Stimulated activated memory B cell treated with anti-CD40 and anti-IgM and Interleukin-4, amounts not matched to agents 10 μg/mL and 1 μg/mL and 100 μg/mL, for 72 hours (primary cell): ENCODE measurements at regions not wholly inside any gene's neighbourhood (a gene's known extent, or its start where the extent isn't known, plus 50 kb on each side); places are given as distances from the start of the nearest gene placed in this dataset.
"Not testable (repeated sequence)": the region's sequence is repeated elsewhere in the genome, so short reads cannot be mapped to it uniquely, and the experiment has no call there.

Experiments
- ATAC-seq: fragments of 150-1000 bp; cut with Tn5 transposase; 2 replicates; pipeline ENCODE4 v1.10.0; 2021
- H3K27ac Mint-ChIP-seq: one replicate; pipeline ENCODE4 v1.8.0; 2022; ENCODE audit warnings: mild to moderate bottlenecking, mixed read lengths
- H3K27me3 Mint-ChIP-seq: one replicate; pipeline ENCODE4 v1.8.0; 2022; ENCODE audit warnings: mixed read lengths
- H3K36me3 Mint-ChIP-seq: one replicate; pipeline ENCODE4 v1.8.0; 2022; ENCODE audit warnings: mixed read lengths
- H3K4me1 Mint-ChIP-seq: one replicate; pipeline ENCODE4 v1.8.0; 2022; ENCODE audit warnings: mixed read lengths
- H3K4me3 Mint-ChIP-seq: one replicate; pipeline ENCODE4 v1.8.0; 2022; ENCODE audit warnings: mild to moderate bottlenecking, moderate library complexity, mixed read lengths
- H3K9me3 Mint-ChIP-seq: one replicate; pipeline ENCODE4 v1.8.0; 2022; ENCODE audit warnings: mixed read lengths

DNA sequence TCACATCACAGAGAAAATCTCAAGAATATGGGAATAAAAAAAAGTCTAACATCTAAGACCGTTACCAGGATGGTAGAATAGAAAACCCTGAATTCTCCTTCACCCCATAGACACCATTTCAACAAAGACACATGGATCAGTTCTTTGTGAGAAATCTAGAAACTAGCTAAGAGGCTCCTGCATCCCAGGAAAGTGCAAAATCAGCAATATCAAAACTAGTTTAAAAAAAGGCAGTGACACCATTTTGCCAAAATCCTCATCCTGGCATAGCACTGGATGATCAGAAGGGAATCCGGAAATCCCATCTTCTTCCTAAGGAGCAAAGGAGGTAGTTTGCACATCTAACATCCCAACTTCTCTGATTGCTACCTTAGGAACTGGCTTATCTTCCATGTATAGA, 88.9 kb upstream of the MAGEE2 start:
- Mint-ChIP-seq H3K9me3 (peaks cover 3% of the 10 kb centered on the region), H3K36me3 (no peaks in the 10 kb centered on the region), H3K4me1 (no peaks in the 10 kb centered on the region), H3K4me3 (no peak overlapping the region), H3K27ac (no peak overlapping the region), H3K27me3 (no peaks in the 10 kb centered on the region)
- no peak for ATAC-seq

DNA sequence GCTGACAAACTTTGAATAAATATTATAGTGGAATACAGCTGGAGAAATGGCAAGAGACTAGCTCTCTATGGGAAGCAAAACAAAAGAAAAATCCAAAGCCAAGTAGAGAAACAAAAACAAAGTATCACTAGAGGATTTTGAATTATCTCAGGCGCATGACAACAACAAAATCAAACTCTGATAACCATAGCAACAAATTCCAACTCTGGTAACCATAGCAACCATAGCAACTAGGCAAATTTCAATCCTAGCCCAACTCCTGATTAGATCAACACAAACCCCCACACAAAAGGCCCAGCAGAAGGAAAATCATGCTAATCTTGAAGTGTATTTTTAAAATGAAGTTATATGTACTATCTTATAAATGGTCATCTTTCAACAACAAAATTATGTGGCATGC, 98.4 kb upstream of the MAGEE2 start:
- Mint-ChIP-seq H3K27ac (no peak overlapping the region), H3K9me3 (peaks cover 3% of the 10 kb centered on the region), H3K4me1 (no peaks in the 10 kb centered on the region), H3K4me3 (no peak overlapping the region), H3K36me3 (no peaks in the 10 kb centered on the region), H3K27me3 (no peaks in the 10 kb centered on the region)
- no peak for ATAC-seq

DNA sequence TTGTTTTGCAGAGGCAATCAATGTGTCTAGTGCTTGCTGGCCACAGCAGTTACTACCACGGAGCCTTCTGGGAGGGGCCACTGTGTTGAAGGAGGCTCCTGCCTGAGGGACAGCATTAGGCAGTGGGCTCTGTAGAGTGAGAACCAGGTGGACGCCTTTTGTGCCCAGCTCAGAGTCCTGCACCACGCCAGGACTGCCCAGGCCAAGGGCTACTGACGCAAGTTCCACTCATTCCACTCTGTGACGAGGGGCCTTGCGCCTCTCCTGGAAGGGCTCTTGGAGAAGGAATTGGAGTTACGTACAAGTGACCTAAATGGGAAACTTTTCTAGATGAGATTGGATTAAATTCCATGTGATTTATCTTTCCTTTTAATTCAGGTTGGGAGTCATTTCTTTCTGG, 102.8 kb upstream of the MAGEE2 start:
- no peak overlapping the region for H3K4me3 Mint-ChIP-seq
- no peaks in the 10 kb centered on the region for H3K36me3 Mint-ChIP-seq

DNA sequence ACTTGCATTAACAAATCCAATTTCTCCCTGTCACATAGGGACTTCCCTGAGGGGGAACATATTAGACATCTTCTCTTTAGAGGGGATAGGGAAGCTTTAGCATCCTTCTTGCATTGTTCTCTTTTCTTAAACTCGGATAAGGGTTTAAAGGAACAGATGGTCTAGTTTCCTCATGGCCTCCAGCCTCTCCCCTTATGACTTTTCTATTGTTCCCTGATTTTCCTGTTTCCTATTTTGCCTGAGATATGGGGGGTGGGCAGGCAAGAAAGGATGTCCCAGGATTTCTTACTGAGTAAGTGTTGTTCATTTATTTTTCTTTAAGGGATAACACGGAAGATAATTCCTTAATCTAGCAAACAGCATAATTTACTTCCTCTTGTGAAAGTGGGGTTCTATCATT, 107.7 kb upstream of the MAGEE2 start:
- ATAC-seq, result no peak
- Mint-ChIP-seq H3K36me3 (no peaks in the 10 kb centered on the region), H3K9me3 (no peaks in the 10 kb centered on the region), H3K4me1 (no peaks in the 10 kb centered on the region), H3K4me3 (no peak overlapping the region), H3K27ac (no peak overlapping the region), H3K27me3 (no peaks in the 10 kb centered on the region)

More for the DNA sequence above, 102.8 kb upstream of the MAGEE2 start:
- ATAC-seq, result no peak
- H3K27me3 Mint-ChIP-seq, result no peaks in the 10 kb centered on the region
- H3K9me3 Mint-ChIP-seq, result no peaks in the 10 kb centered on the region
- no peaks in the 10 kb centered on the region for H3K4me1 Mint-ChIP-seq
- H3K27ac Mint-ChIP-seq, result no peak overlapping the region

DNA sequence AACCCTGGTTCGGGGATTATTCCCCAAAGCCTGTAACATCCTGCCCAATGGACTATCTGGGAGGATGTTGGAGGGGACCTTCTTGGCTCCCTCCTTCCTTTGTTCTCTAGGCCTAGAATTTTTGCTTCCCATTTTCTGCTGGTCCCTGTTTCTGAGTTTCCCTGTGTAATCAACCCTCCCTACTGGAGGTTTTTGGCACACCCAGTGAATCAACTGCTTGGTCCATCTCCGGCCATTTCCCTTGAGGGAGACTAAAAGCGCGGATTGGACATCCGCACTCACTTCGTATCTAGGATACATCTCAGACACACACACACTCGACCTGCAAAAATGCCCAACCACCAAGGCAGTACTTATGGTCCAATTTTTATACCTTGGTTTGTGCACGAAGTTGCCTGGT, 108.2 kb upstream of the MAGEE2 start:
- H3K4me1 Mint-ChIP-seq, result no peaks in the 10 kb centered on the region
- H3K27ac Mint-ChIP-seq, result no peak overlapping the region
- no peak overlapping the region for H3K4me3 Mint-ChIP-seq
- H3K36me3 Mint-ChIP-seq, result no peaks in the 10 kb centered on the region
- no peaks in the 10 kb centered on the region for H3K27me3 Mint-ChIP-seq
- no peak for ATAC-seq
- no peaks in the 10 kb centered on the region for H3K9me3 Mint-ChIP-seq

DNA sequence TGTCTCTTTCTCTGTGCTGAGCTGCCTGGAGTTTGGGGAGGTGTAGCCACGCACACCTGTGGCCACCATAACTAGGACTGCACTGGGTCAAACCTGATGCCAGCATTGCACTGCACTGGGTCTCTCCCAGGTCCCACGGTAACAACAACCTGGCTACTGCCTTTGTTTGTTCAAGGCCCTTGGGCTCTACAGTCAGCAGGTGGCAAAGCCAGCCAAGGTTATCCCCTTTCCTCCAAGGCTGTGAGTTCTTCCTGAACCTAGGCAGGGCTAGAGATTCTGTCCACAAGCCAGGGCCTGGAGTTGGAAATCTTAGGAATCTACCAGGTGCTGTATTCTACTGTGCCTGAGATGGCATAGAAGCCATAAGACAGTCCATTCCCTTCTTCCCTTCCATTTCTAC, 126.7 kb upstream of the MAGEE2 start:
- Mint-ChIP-seq H3K27ac (no peak overlapping the region), H3K4me3 (no peak overlapping the region), H3K4me1 (no peaks in the 10 kb centered on the region), H3K36me3 (no peaks in the 10 kb centered on the region), H3K9me3 (no peaks in the 10 kb centered on the region), H3K27me3 (no peaks in the 10 kb centered on the region)
- no peak for ATAC-seq

DNA sequence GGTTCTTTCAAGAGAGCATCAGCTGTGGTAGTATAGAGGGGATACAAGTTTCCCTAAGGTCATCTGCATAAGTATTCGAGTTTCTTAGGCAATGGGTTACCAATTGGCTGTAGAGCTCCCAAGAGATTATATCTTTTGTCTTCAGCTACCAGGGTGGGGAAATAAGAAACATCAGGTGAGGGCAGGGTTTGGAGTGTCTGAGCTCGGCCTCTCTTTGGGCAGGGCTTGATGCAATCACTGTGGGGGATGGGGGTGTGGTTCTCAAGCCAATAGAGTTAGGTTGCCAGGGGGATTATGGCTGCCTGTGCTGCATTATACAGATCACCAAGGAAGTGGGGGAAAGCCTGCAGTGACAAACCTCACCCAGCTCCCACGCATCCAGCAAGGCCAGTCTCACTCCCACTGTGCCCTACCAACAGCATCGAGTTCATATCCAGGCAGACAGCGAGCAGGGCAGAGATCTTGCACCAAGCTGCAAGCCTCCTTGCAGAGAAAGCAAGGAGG, 172.1 kb upstream of the MAGEE2 start:
- H3K9me3 Mint-ChIP-seq, result no peaks in the 10 kb centered on the region
- no peaks in the 10 kb centered on the region for H3K4me1 Mint-ChIP-seq
- H3K27ac Mint-ChIP-seq, result no peak overlapping the region

DNA sequence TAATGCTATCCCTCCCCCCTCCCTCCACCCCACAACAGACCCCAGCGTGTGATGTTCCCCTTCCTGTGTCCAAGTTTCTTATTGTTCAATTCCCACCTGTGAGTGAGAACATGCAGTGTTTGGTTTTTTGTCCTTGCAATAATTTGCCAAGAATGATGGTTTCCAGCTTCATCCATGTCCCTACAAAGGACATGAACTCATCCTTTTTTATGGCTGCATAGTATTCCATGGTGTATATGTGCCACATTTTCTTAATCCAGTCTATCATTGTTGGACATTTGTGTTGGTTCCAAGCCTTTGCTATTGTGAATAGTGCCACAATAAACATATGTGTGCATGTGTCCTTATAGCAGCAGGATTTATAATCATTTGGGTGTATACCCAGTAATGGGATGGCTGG, 176.3 kb upstream of the MAGEE2 start:
- H3K9me3 Mint-ChIP-seq, H3K4me3 Mint-ChIP-seq, H3K27ac Mint-ChIP-seq, H3K4me1 Mint-ChIP-seq, ATAC-seq, H3K27me3 Mint-ChIP-seq, H3K36me3 Mint-ChIP-seq: not testable (repeated sequence)

More for the DNA sequence above, 172.1 kb upstream of the MAGEE2 start:
- no peak for ATAC-seq
- H3K27me3 Mint-ChIP-seq, result no peaks in the 10 kb centered on the region
- no peak overlapping the region for H3K4me3 Mint-ChIP-seq
- no peaks in the 10 kb centered on the region for H3K36me3 Mint-ChIP-seq

DNA sequence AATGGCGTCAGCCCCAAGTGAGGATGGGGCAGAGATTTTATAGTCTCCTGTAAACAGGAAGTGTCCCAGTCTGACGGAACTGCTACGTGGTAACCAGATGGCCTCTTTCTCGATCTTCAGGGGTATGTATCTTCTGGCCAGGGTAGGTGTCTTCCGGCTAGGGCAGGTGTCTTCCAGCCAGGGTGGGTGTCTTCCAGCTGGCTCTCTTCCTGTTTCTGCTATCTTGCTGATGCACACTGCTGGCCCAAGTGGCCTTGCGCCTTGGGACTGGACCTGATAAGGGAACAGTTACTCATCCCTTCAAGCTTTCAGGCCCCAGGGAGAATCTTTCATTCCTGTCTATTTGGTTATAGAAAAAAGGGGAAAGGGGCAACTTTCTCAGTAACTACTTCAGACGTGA, 178.7 kb upstream of the MAGEE2 start:
- Mint-ChIP-seq H3K4me3 (no peak overlapping the region), H3K27ac (no peak overlapping the region), H3K9me3 (no peaks in the 10 kb centered on the region), H3K4me1 (no peaks in the 10 kb centered on the region), H3K36me3 (no peaks in the 10 kb centered on the region), H3K27me3 (no peaks in the 10 kb centered on the region)
- ATAC-seq, result no peak

DNA sequence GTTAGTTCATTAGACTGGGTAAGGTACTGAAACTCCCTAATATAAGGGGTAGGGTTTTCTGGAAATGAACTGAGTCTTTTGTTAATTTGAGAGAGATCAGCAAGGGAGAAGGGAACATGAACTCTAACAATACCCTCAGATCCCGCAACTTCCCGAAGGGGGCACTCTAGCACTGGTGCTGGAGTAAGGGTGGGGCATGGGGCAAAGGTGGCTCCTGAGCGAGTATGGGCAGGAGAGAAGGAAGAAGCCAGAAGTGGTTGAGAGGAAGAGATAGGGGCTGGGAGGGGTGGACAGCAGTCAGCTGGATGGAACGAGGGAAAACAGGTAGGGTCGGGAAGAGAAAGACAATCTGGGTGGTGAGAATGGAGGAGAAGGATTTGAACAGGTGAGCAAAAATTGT, 183.2 kb upstream of the MAGEE2 start:
- no peak overlapping the region for H3K4me3 Mint-ChIP-seq
- H3K36me3 Mint-ChIP-seq, result no peaks in the 10 kb centered on the region
- no peaks in the 10 kb centered on the region for H3K27me3 Mint-ChIP-seq
- H3K27ac Mint-ChIP-seq, result no peak overlapping the region
- ATAC-seq, result no peak
- no peaks in the 10 kb centered on the region for H3K9me3 Mint-ChIP-seq
- no peaks in the 10 kb centered on the region for H3K4me1 Mint-ChIP-seq

DNA sequence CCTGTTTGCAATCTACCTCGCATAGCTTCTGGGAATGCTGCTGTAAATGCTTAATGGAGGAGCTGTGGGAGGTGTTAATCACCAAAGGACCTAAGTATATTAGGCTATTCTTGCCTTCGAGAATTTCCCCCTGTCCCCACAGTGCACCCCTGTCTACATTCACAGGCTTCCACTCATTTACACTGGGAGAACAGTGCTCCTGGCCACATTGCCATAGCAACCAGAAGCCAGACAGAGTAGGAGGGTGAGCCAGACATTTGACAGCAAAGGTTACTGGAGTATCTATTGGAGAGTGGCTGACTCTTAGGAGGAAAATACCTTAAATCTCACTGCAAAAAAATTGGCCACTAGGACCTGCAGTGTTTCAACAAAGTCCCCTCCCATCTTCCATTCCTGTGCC, 185.9 kb upstream of the PBDC1 start:
- H3K9me3 Mint-ChIP-seq, result no peaks in the 10 kb centered on the region
- H3K4me3 Mint-ChIP-seq, result no peak overlapping the region
- H3K36me3 Mint-ChIP-seq, result no peaks in the 10 kb centered on the region
- H3K27ac Mint-ChIP-seq, result no peak overlapping the region
- peaks cover 18% of the 10 kb centered on the region for H3K27me3 Mint-ChIP-seq
- ATAC-seq, result no peak
- no peaks in the 10 kb centered on the region for H3K4me1 Mint-ChIP-seq

DNA sequence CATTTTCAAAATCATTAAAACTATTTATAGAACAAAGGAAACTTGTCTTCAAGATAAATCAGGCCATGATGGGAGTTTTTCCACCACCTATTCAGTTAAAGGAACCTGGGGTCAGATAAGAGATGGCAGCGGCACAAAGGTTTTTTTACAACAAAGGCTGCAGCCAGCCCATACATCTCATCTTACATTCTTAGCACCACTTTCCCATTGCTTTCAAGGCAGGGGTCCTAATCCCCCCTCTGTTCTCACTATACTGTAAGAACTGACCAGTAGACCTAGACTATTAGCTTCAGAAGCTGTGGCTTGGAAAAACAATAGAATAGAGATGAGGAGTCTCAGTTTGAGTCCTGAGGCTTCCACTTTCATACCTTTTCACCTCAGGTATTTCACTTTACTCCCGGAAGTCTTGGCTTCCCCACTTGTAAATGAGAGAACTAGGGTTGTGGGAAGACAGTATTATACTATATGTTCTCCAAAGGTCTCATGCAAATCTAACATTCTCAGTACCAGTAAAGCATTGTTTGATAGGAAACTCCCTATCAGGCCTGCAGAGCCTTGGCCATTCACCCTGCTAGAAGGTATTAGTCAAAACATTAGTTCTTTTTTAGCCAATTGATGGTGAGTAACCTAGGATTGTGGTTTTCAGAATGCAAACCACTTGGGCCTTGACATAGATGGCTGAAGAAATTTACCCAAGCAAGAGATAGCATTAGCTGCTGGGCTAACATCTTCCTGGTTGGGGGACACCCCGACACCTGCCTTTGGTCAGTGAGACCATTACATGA, 182.9 kb upstream of the PBDC1 start:
- Mint-ChIP-seq H3K36me3 (no peaks in the 10 kb centered on the region), H3K27me3 (peaks cover 18% of the 10 kb centered on the region)

DNA sequence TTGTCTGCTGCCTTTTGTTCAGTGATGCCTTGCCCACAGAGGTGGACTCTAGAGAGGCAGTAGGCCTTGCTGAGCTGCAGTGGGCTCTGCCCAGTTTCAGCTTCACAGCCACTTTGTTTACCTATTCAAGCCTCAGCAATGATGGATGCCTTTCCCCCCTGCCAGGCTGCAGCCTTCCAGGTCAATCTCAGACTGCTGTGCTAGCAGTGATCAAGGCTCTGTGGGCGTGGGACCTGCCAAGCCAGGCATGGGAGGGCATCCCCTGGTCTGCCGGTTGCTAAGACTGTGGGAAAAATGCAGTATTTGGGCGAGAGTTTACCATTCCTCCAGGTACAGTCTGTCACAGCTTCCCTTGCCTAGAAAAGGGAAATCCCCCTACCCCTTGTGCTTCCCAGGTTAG, 175.2 kb upstream of the PBDC1 start:
- H3K36me3 Mint-ChIP-seq, result no peaks in the 10 kb centered on the region
- no peaks in the 10 kb centered on the region for H3K4me1 Mint-ChIP-seq
- H3K27ac Mint-ChIP-seq, result no peak overlapping the region
- H3K4me3 Mint-ChIP-seq, result no peak overlapping the region
- no peaks in the 10 kb centered on the region for H3K27me3 Mint-ChIP-seq
- no peaks in the 10 kb centered on the region for H3K9me3 Mint-ChIP-seq
- no peak for ATAC-seq

More for the DNA sequence above, 182.9 kb upstream of the PBDC1 start:
- Mint-ChIP-seq H3K9me3 (no peaks in the 10 kb centered on the region), H3K27ac (no peak overlapping the region), H3K4me1 (no peaks in the 10 kb centered on the region), H3K4me3 (no peak overlapping the region)
- peak; percentile 69 for ATAC-seq

DNA sequence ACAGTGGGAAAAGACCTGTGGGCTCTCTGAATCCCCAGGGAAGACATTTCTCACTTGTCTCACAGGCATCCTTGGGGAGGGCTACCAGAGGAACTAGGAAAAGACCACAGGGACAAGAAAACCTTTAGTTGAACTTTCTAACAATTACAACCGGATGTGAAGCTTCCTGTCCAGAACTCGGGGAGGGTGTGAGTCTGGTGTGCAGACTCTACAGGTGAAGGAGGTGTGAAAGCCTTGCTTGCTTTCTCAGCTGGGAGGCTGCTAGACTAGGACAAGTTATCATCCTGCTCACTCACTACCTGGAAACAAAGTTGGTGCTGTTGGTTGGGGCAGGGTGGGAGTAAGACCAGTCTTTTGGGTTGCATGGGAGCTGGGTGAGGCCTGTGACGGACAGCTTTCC, 158.5 kb upstream of the PBDC1 start:
- H3K27me3 Mint-ChIP-seq, result peaks cover 8% of the 10 kb centered on the region
- no peaks in the 10 kb centered on the region for H3K4me1 Mint-ChIP-seq
- H3K27ac Mint-ChIP-seq, result no peak overlapping the region
- no peaks in the 10 kb centered on the region for H3K36me3 Mint-ChIP-seq
- no peak for ATAC-seq
- H3K9me3 Mint-ChIP-seq, result no peaks in the 10 kb centered on the region
- no peak overlapping the region for H3K4me3 Mint-ChIP-seq

DNA sequence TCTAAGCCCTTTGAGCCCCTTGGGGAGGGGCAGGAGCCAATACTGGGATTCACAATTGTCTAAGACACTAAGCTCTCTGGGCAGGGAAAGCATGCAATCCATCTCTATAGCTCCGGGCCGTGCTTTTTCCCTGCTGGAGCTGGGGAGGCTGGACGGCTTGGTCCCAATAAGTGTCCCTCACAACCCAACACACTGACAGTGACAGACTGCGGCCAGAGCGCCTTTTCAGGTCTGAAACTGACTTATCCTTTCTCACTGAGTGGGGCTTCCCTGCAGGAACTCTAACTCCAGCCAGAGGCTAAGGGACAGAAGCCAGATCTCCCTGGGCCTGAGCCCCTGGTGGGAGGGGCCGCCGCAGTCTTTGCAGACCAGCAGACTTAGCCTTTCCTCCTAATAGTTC, 146.6 kb upstream of the PBDC1 start:
- no peak overlapping the region for H3K27ac Mint-ChIP-seq
- H3K27me3 Mint-ChIP-seq, result no peaks in the 10 kb centered on the region
- H3K4me1 Mint-ChIP-seq, result no peaks in the 10 kb centered on the region
- no peak overlapping the region for H3K4me3 Mint-ChIP-seq
- ATAC-seq, result no peak
- H3K36me3 Mint-ChIP-seq, result no peaks in the 10 kb centered on the region
- H3K9me3 Mint-ChIP-seq, result no peaks in the 10 kb centered on the region

DNA sequence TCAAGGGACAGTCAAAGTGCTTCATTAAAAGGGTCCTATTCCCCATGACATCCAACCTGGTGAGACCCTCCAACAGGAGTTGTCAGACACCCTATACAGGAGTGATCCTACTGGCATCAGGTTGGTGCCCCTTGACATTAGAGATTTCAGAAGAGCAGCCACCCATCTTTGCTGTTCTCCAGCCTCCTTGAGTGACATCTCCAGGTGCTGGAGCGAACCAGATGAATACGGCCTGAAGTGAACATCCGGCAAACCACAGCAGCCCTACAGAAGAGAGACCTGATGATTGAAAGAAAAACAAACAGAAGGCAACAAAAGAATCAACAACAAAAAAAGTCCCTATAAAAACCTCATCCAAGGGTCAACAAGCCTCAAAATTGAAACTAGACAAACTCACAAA, 146.1 kb upstream of the PBDC1 start:
- Mint-ChIP-seq H3K9me3 (no peaks in the 10 kb centered on the region), H3K27ac (no peak overlapping the region), H3K4me1 (no peaks in the 10 kb centered on the region), H3K27me3 (no peaks in the 10 kb centered on the region), H3K4me3 (no peak overlapping the region), H3K36me3 (no peaks in the 10 kb centered on the region)
- ATAC-seq, result no peak
